ENCODE measurements at regions not wholly inside any gene's neighbourhood (a gene's known extent, or its start where the extent isn't known, plus 50 kb on each side); places are given as distances from the start of the nearest gene placed in this dataset.
"Not testable (repeated sequence)": the region's sequence is repeated elsewhere in the genome, so short reads cannot be mapped to it uniquely, and the experiment has no call there.

GRCh38 chr18:60069145-60069544, 169.3 kb downstream of the PMAIP1 start:
- no peak for ATAC-seq
- intact Hi-C loops (cut with DNase I): no loop called here

DNA sequence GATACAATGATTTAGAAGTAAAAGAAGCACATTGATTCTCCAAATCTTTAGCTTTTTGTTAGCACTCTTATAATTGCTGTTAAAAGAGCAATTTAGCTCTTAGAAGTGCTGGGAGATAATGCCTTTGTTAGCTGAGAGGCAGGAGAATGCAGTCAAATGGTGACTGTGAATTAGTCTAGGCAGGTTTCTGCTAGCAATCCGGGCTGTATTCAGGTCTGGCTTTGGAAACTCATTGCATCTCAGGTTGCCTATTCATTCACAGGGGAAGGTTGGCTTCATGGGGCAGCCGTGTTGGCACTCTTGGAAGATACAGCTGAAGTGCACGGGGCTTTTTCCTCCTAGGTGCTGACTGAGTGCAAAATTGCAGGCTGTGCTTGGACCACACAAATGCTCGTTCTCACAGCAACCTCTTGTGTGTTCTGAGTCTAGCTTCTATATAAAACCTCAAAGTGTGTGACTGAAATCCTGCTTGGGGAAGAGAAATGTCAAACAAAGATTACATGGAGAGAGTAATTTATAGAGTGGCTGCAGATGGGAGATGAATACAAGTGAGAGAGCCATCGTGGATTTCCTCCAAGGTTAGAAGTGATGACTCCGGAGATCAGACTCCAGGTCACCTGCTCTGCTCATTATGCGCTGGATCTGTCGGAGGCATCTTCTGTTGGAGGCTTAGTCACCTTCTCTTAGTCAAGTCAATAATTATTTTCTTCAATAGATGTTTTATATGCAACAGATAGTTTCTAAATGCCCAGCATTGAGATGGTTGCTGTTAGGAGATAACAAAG, 167.8 kb downstream of the PMAIP1 start:
- no peak for DNase-seq
- H3K4me3 ChIP-seq: no peak overlapping the region
- H3K4me1 ChIP-seq: no peaks in the 10 kb centered on the region
- no peaks in the 10 kb centered on the region for H3K9me3 ChIP-seq
- 43 to 53% (median 52%) methylated on average over 8 of the region's 8 CpGs for WGBS, 3 donors
- TF ChIP-seq, protein P1, sequence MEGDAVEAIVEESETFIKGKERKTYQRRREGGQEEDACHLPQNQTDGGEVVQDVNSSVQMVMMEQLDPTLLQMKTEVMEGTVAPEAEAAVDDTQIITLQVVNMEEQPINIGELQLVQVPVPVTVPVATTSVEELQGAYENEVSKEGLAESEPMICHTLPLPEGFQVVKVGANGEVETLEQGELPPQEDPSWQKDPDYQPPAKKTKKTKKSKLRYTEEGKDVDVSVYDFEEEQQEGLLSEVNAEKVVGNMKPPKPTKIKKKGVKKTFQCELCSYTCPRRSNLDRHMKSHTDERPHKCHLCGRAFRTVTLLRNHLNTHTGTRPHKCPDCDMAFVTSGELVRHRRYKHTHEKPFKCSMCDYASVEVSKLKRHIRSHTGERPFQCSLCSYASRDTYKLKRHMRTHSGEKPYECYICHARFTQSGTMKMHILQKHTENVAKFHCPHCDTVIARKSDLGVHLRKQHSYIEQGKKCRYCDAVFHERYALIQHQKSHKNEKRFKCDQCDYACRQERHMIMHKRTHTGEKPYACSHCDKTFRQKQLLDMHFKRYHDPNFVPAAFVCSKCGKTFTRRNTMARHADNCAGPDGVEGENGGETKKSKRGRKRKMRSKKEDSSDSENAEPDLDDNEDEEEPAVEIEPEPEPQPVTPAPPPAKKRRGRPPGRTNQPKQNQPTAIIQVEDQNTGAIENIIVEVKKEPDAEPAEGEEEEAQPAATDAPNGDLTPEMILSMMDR (IDR thresholded peaks at IDR 0.05): no peak
- H3K36me3 ChIP-seq (ENCODE audit: insufficient read depth in 1 of 2, low read depth in 1 of 2): no peaks in the 10 kb centered on the region
- H3K27me3 ChIP-seq (ENCODE audit: insufficient read depth in 3 of 3, low read length in 2 of 3): no peaks in the 10 kb centered on the region
- intact Hi-C loops (cut with DNase I): no loop called here
- ATAC-seq: no peak
- H3K27ac ChIP-seq: no peak overlapping the region

More at GRCh38 chr18:60069145-60069544, 169.3 kb downstream of the PMAIP1 start:
- Histone ChIP-seq H3K27ac (no peak overlapping the region), H3K4me1 (no peaks in the 10 kb centered on the region), H3K4me3 (no peak overlapping the region), H3K9me3 (no peaks in the 10 kb centered on the region), H3K27me3 (ENCODE audit: insufficient read depth in 3 of 3, low read length in 2 of 3) (no peaks in the 10 kb centered on the region), H3K36me3 (ENCODE audit: insufficient read depth in 1 of 2, low read depth in 1 of 2) (no peaks in the 10 kb centered on the region)
- DNase-seq: no peak
- TF ChIP-seq, protein P1 (IDR thresholded peaks at IDR 0.05): no peak
- 51 to 74% (median 59%) methylated on average over 2 of the region's 2 CpGs for WGBS, 3 donors

DNA sequence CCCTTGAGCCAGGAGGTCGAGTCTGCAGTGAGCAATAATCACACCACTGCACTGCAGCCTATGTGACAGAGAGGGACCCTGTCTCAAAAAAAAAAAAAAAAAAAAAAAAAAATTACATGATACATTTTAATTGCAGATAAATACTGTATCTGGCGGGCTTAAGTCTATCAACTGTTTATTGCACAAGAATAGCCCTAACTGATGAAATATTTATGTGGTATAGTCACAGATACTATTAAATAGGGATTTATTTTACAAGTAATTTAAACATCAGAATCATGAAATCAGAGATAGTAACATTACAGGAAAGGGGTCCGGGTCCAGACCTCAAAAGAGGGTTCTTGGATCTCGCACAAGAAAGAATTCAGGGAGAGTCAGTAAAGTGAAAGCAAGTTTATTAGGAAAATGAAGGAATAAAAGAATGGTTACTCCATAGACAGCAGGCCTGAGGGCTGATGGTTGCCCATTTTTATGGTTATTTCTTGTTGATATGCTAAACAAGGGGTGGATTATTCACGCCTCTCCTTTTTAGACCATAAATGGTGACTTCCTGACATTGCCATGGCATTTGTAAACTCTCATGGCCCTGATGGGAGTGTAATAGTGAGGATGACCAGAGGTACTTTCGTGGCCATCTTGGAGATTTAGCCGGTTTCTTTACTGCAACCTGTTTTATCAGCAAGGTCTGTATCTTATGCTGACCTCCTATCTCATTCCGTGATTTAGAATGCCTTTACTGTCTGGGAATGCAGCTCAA, 166.6 kb downstream of the PMAIP1 start:
- DNase-seq (no peak), ATAC-seq (no peak)
- H3K27me3 ChIP-seq (ENCODE audit: insufficient read depth in 3 of 3, low read length in 2 of 3): no peaks in the 10 kb centered on the region
- intact Hi-C loops (cut with DNase I): no loop called here
- H3K4me1 ChIP-seq: no peaks in the 10 kb centered on the region
- no peak overlapping the region for H3K27ac ChIP-seq
- no peaks in the 10 kb centered on the region for H3K36me3 ChIP-seq (ENCODE audit: insufficient read depth in 1 of 2, low read depth in 1 of 2)
- TF ChIP-seq, protein P1 (IDR thresholded peaks at IDR 0.05): no peak
- H3K9me3 ChIP-seq: no peaks in the 10 kb centered on the region
- WGBS, 3 donors: 64 to 73% (median 65%) methylated on average over 8 of the region's 8 CpGs
- no peak overlapping the region for H3K4me3 ChIP-seq

- no peak for ATAC-seq
- intact Hi-C loops (cut with DNase I): no loop called here
- TF ChIP-seq, protein P1 (IDR thresholded peaks at IDR 0.05): no peak
- no peaks in the 10 kb centered on the region for H3K9me3 ChIP-seq
- no peak overlapping the region for H3K27ac ChIP-seq
- no peak for DNase-seq
- no peak overlapping the region for H3K4me3 ChIP-seq
- H3K36me3 ChIP-seq (ENCODE audit: insufficient read depth in 1 of 2, low read depth in 1 of 2): no peaks in the 10 kb centered on the region
- 69 to 79% (median 77%) methylated on average over 1 of the region's 1 CpG for WGBS, 3 donors
- H3K4me1 ChIP-seq: no peaks in the 10 kb centered on the region
- no peaks in the 10 kb centered on the region for H3K27me3 ChIP-seq (ENCODE audit: insufficient read depth in 3 of 3, low read length in 2 of 3)
Observed at GRCh38 chr18:60064271-60064670, 164.5 kb downstream of the PMAIP1 start.

- intact Hi-C loops (cut with DNase I); ATAC-seq: not testable (repeated sequence)
- WGBS, 3 donors: 45 to 61% (median 46%) methylated on average over 3 of the region's 3 CpGs
Observed at GRCh38 chr18:60062831-60063230, 163.0 kb downstream of the PMAIP1 start.

More at GRCh38 chr18:60062831-60063230, 163.0 kb downstream of the PMAIP1 start:
- not testable (repeated sequence) for H3K27me3 ChIP-seq (ENCODE audit: insufficient read depth in 3 of 3, low read length in 2 of 3); H3K27ac ChIP-seq; DNase-seq; H3K36me3 ChIP-seq (ENCODE audit: insufficient read depth in 1 of 2, low read depth in 1 of 2); H3K4me1 ChIP-seq; H3K4me3 ChIP-seq; H3K9me3 ChIP-seq

Data from psoas muscle (tissue), 7 donors.